ENCODE measurements at regions not wholly inside any gene's neighbourhood (a gene's known extent, or its start where the extent isn't known, plus 50 kb on each side); places are given as distances from the start of the nearest gene placed in this dataset.

DNA sequence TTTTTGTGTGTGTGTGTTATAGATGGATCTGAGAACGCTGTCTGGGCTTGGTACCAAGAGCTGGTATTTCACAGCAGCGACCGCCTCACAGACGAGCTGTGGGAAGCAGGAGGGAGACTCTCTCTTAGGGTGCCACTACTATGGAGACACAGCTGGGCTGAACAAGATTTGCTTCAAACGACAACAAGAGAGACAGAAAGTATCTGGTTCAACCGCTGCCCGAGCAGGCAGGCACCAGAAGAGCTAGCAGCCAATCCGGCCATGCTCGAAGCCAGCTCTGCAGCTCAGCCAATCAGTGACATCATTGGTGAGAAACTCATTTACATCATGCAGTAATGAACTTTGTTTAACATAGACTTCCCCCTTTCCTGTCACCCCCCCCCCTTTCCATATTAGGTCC, 341.3 kb downstream of the USP25 start:
- H3K4me3 Mint-ChIP-seq (ENCODE audit: low read depth, unreplicated experiment): no peak overlapping the region
- no peaks in the 10 kb centered on the region for H3K36me3 Mint-ChIP-seq (ENCODE audit: insufficient read depth, unreplicated experiment)
- TF ChIP-seq, protein P1, sequence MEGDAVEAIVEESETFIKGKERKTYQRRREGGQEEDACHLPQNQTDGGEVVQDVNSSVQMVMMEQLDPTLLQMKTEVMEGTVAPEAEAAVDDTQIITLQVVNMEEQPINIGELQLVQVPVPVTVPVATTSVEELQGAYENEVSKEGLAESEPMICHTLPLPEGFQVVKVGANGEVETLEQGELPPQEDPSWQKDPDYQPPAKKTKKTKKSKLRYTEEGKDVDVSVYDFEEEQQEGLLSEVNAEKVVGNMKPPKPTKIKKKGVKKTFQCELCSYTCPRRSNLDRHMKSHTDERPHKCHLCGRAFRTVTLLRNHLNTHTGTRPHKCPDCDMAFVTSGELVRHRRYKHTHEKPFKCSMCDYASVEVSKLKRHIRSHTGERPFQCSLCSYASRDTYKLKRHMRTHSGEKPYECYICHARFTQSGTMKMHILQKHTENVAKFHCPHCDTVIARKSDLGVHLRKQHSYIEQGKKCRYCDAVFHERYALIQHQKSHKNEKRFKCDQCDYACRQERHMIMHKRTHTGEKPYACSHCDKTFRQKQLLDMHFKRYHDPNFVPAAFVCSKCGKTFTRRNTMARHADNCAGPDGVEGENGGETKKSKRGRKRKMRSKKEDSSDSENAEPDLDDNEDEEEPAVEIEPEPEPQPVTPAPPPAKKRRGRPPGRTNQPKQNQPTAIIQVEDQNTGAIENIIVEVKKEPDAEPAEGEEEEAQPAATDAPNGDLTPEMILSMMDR (IDR thresholded peaks at IDR 0.05; ENCODE audit: unreplicated experiment): no peak
- no peaks in the 10 kb centered on the region for H3K9me3 Mint-ChIP-seq (ENCODE audit: low read depth, unreplicated experiment)
- no peaks in the 10 kb centered on the region for H3K27me3 Mint-ChIP-seq (ENCODE audit: unreplicated experiment)
- no peak for DNase-seq
- intact Hi-C loops (cut with micrococcal nuclease; ENCODE audit: unreplicated experiment): no loop called here
- H3K4me1 Mint-ChIP-seq (ENCODE audit: low read depth, unreplicated experiment): no peaks in the 10 kb centered on the region
- CTCF ChIA-PET: no interaction called here
- H3K27ac Mint-ChIP-seq (ENCODE audit: unreplicated experiment): no peak overlapping the region
- BruUV-seq (replicated peaks): no TSS peak

DNA sequence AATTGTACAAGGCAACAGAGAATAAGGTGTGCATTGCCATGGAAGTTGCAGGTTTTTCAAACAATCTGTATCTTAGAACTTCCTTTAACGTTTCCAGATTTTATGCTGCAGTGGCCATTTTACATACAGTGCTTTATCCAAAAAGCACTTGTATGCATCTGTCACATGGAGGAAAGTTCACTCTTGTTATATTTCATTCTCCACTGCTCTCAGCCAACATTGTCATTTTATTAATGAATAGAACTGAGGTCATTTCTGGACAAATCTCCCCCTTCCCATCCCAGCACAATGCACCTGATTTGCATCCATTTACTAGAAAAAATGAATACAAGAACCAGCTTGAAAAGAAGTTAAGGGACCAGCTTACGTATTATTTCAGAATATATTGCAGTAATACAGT, 342.0 kb downstream of the USP25 start:
- CTCF ChIA-PET: no interaction called here
- no peak overlapping the region for H3K4me3 Mint-ChIP-seq (ENCODE audit: low read depth, unreplicated experiment)
- no peaks in the 10 kb centered on the region for H3K4me1 Mint-ChIP-seq (ENCODE audit: low read depth, unreplicated experiment)
- TF ChIP-seq, protein P1 (IDR thresholded peaks at IDR 0.05; ENCODE audit: unreplicated experiment): no peak
- H3K36me3 Mint-ChIP-seq (ENCODE audit: insufficient read depth, unreplicated experiment): no peaks in the 10 kb centered on the region
- no peaks in the 10 kb centered on the region for H3K27me3 Mint-ChIP-seq (ENCODE audit: unreplicated experiment)
- no peak for DNase-seq
- intact Hi-C loops (cut with micrococcal nuclease; ENCODE audit: unreplicated experiment): no loop called here
- H3K27ac Mint-ChIP-seq (ENCODE audit: unreplicated experiment): no peak overlapping the region
- no peaks in the 10 kb centered on the region for H3K9me3 Mint-ChIP-seq (ENCODE audit: low read depth, unreplicated experiment)
- BruUV-seq (replicated peaks): no TSS peak

DNA sequence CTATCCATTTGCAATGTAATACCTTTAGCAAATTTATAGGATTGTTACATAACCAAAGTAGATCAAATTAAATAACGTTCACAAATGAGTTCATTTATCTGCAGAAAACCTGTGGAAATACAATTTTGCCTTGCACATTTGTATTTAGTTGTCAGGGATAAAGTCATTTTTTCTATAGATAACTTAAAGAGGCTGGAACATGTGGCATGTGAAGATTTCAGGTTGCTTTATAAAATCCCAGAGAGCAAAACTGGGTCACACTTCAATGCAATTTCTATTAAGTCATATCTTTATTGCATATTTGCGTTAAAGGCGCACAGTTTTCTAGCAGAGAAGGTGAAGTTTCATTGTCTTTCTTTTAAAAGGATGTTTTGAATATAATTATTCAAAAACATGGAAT, 342.4 kb downstream of the USP25 start:
- BruUV-seq (replicated peaks): no TSS peak
- Mint-ChIP-seq H3K4me1 (ENCODE audit: low read depth, unreplicated experiment) (no peaks in the 10 kb centered on the region), H3K27me3 (ENCODE audit: unreplicated experiment) (no peaks in the 10 kb centered on the region), H3K36me3 (ENCODE audit: insufficient read depth, unreplicated experiment) (no peaks in the 10 kb centered on the region), H3K4me3 (ENCODE audit: low read depth, unreplicated experiment) (no peak overlapping the region), H3K27ac (ENCODE audit: unreplicated experiment) (no peak overlapping the region), H3K9me3 (ENCODE audit: low read depth, unreplicated experiment) (no peaks in the 10 kb centered on the region)
- CTCF ChIA-PET: no interaction called here
- DNase-seq: no peak
- TF ChIP-seq, protein P1 (IDR thresholded peaks at IDR 0.05; ENCODE audit: unreplicated experiment): no peak
- intact Hi-C loops (cut with micrococcal nuclease; ENCODE audit: unreplicated experiment): no loop called here

DNA sequence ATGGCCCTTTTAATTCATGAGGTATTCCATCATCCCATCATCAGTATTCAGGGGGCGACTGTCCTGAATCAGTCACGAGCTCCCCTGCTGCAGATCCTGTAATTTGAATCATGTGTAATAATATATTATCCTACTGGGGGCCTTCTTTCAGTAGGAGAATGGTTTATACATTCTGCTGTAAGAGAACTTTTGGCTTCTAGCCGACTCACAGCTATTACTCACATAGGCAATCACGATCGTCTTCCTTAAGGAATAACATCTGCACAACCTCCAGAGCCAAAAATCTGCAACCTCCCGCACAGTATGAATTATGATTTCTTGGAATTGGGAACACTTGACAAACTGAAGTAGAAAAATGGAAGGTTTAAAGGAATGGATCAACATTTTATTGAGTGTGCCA, 343.0 kb downstream of the USP25 start:
- Mint-ChIP-seq H3K36me3 (ENCODE audit: insufficient read depth, unreplicated experiment) (no peaks in the 10 kb centered on the region), H3K27me3 (ENCODE audit: unreplicated experiment) (no peaks in the 10 kb centered on the region), H3K4me1 (ENCODE audit: low read depth, unreplicated experiment) (no peaks in the 10 kb centered on the region), H3K4me3 (ENCODE audit: low read depth, unreplicated experiment) (no peak overlapping the region), H3K9me3 (ENCODE audit: low read depth, unreplicated experiment) (no peaks in the 10 kb centered on the region), H3K27ac (ENCODE audit: unreplicated experiment) (no peak overlapping the region)
- intact Hi-C loops (cut with micrococcal nuclease; ENCODE audit: unreplicated experiment): no loop called here
- TF ChIP-seq, protein P1 (IDR thresholded peaks at IDR 0.05; ENCODE audit: unreplicated experiment): no peak
- CTCF ChIA-PET: no interaction called here
- no peak for DNase-seq
- BruUV-seq (replicated peaks): no TSS peak

DNA sequence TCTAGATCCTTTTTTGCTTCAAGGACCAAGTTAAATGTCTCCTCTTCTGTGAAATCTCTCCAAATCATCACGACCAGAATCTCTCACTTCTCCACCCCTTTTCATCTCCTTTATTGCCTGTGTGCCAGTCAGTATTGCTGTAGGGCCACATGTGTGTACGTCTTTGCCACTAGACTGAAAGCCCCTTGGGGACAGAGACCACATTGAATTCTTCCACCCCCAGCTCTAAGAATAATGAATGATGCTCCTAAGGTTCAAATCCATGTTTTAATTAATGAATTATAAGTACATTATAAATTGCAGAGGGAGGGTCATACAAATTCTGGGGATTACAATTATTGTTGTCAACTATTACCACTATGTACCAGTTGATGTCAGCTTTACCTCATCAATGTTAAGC, 343.8 kb downstream of the USP25 start:
- H3K4me3 Mint-ChIP-seq (ENCODE audit: low read depth, unreplicated experiment): no peak overlapping the region
- intact Hi-C loops (cut with micrococcal nuclease; ENCODE audit: unreplicated experiment): no loop called here
- no peaks in the 10 kb centered on the region for H3K9me3 Mint-ChIP-seq (ENCODE audit: low read depth, unreplicated experiment)
- peaks cover 3% of the 10 kb centered on the region for H3K4me1 Mint-ChIP-seq (ENCODE audit: low read depth, unreplicated experiment)
- CTCF ChIA-PET: no interaction called here
- TF ChIP-seq, protein P1 (IDR thresholded peaks at IDR 0.05; ENCODE audit: unreplicated experiment): no peak
- H3K36me3 Mint-ChIP-seq (ENCODE audit: insufficient read depth, unreplicated experiment): no peaks in the 10 kb centered on the region
- H3K27ac Mint-ChIP-seq (ENCODE audit: unreplicated experiment): no peak overlapping the region
- no peaks in the 10 kb centered on the region for H3K27me3 Mint-ChIP-seq (ENCODE audit: unreplicated experiment)
- no peak for DNase-seq
- no TSS peak for BruUV-seq (replicated peaks)
